Brain microvascular endothelial cell (primary cell): ENCODE measurements at regions not wholly inside any gene's neighbourhood (a gene's known extent, or its start where the extent isn't known, plus 50 kb on each side); places are given as distances from the start of the nearest gene placed in this dataset.

Experiments
- DNase-seq: peaks from one replicate; pipeline ENCODE4 v3.0.0-alpha.2; 2020
- H3K27ac ChIP-seq: fragments of 250-450 bp; sonication (Bioruptor Pico); 2 replicates; pipeline ENCODE4 v1.5.1; 2020; ENCODE audit warnings: mild to moderate bottlenecking, moderate library complexity
- H3K27me3 ChIP-seq: fragments of 250-450 bp; sonication (Bioruptor Pico); replicated peaks from 2 replicates; pipeline ENCODE4 v1.5.1; 2020; ENCODE audit warnings: mild to moderate bottlenecking
- H3K36me3 ChIP-seq: fragments of 250-450 bp; sonication (Bioruptor Pico); replicated peaks from 2 replicates; pipeline ENCODE4 v1.5.1; 2020; ENCODE audit warnings: mild to moderate bottlenecking
- H3K4me3 ChIP-seq: 2 replicates; pipeline ENCODE4 v1.5.1; 2011; ENCODE audit warnings: low read depth, mild to moderate bottlenecking, control low read depth, low read length, moderate library complexity
- CTCF ChIP-seq: IDR thresholded peaks from 2 replicates; pipeline ENCODE4 v1.5.1; 2011; ENCODE audit warnings: low read depth, mild to moderate bottlenecking, moderate library complexity, low read length, control low read depth, inconsistent platforms; ENCODE audit errors: missing control alignments
- in situ Hi-C: cut with HindIII; loops from 2 replicates; pipeline ENCODE4 v1.10.0; 2017; ENCODE audit warnings: low sequenced_read_pairs, low pct_ligation_motif_present

- Histone ChIP-seq H3K27me3 (no peaks in the 10 kb centered on the region), H3K4me3 (no peak overlapping the region), H3K36me3 (no peaks in the 10 kb centered on the region), H3K27ac (no peak overlapping the region)
- TF ChIP-seq CTCF, result no peak
- no peak for DNase-seq
- in situ Hi-C loops, result no loop called here
These were observed 108.1 kb downstream of the RBM43 start for GRCh38 chr2:151153601-151154000.

- no peak for TF ChIP-seq CTCF
These were observed 111.0 kb downstream of the RBM43 start for GRCh38 chr2:151150331-151151320.

GRCh38 chr2:151138507-151138906, 123.2 kb downstream of the RBM43 start:
- Histone ChIP-seq H3K27ac (no peak overlapping the region), H3K36me3 (no peaks in the 10 kb centered on the region), H3K27me3 (no peaks in the 10 kb centered on the region), H3K4me3 (no peak overlapping the region)
- no peak for DNase-seq
- in situ Hi-C loops, result no loop called here
- no peak for TF ChIP-seq CTCF

More at GRCh38 chr2:151150331-151151320, 111.0 kb downstream of the RBM43 start:
- no peaks in the 10 kb centered on the region for H3K27me3 ChIP-seq
- no peaks in the 10 kb centered on the region for H3K36me3 ChIP-seq
- no peak overlapping the region for H3K27ac ChIP-seq
- H3K4me3 ChIP-seq, result no peak overlapping the region
- in situ Hi-C loops, result no loop called here
- DNase-seq, result no peak

GRCh38 chr2:151137526-151137925, 124.1 kb downstream of the RBM43 start:
- no peak for DNase-seq
- H3K27ac ChIP-seq, result no peak overlapping the region
- no peak for TF ChIP-seq CTCF
- in situ Hi-C loops, result no loop called here
- no peaks in the 10 kb centered on the region for H3K27me3 ChIP-seq
- no peaks in the 10 kb centered on the region for H3K36me3 ChIP-seq
- H3K4me3 ChIP-seq, result no peak overlapping the region

GRCh38 chr2:151120011-151120410, 141.7 kb downstream of the RBM43 start:
- H3K27me3 ChIP-seq, result no peaks in the 10 kb centered on the region
- no peaks in the 10 kb centered on the region for H3K36me3 ChIP-seq
- no peak overlapping the region for H3K27ac ChIP-seq
- in situ Hi-C loops, result no loop called here
- no peak for TF ChIP-seq CTCF
- no peak overlapping the region for H3K4me3 ChIP-seq
- no peak for DNase-seq
